ENCODE measurements at regions not wholly inside any gene's neighbourhood (a gene's known extent, or its start where the extent isn't known, plus 50 kb on each side); places are given as distances from the start of the nearest gene placed in this dataset.

- no peaks in the 10 kb centered on the region for H3K27me3 Mint-ChIP-seq
- no peaks in the 10 kb centered on the region for H3K36me3 Mint-ChIP-seq
- H3K9me3 Mint-ChIP-seq, result no peaks in the 10 kb centered on the region
- H3K4me3 Mint-ChIP-seq, result no peak overlapping the region
- no peak overlapping the region for H3K27ac Mint-ChIP-seq
- no peaks in the 10 kb centered on the region for H3K4me1 Mint-ChIP-seq
- POLR2A ChIA-PET, result no interaction called here
- ATAC-seq (ENCODE audit: low read depth) (no peak), DNase-seq (no peak)
Observed at GRCh38 chr12:39006286-39006685, 100.9 kb upstream of the CPNE8 start.

GRCh38 chr12:39005671-39006070 is 100.3 kb upstream of the CPNE8 start:
- no peak for DNase-seq
- Mint-ChIP-seq H3K27ac (no peak overlapping the region), H3K9me3 (no peaks in the 10 kb centered on the region), H3K36me3 (no peaks in the 10 kb centered on the region), H3K4me1 (no peaks in the 10 kb centered on the region), H3K27me3 (no peaks in the 10 kb centered on the region), H3K4me3 (no peak overlapping the region)
- ATAC-seq (ENCODE audit: low read depth), result no peak
- POLR2A ChIA-PET, result no interaction called here

- no peak for ATAC-seq (ENCODE audit: low read depth)
- Mint-ChIP-seq H3K27me3 (no peaks in the 10 kb centered on the region), H3K4me3 (no peak overlapping the region), H3K27ac (no peak overlapping the region), H3K36me3 (no peaks in the 10 kb centered on the region), H3K9me3 (no peaks in the 10 kb centered on the region), H3K4me1 (no peaks in the 10 kb centered on the region)
- POLR2A ChIA-PET, result no interaction called here
- DNase-seq, result no peak
Observed at GRCh38 chr12:39003541-39004155, 98.3 kb upstream of the CPNE8 start.

GRCh38 chr12:39000370-39000769 is 95.0 kb upstream of the CPNE8 start:
- no peaks in the 10 kb centered on the region for H3K36me3 Mint-ChIP-seq
- H3K9me3 Mint-ChIP-seq, result no peaks in the 10 kb centered on the region

GRCh38 chr12:38998887-38999482 is 93.6 kb upstream of the CPNE8 start:
- DNase-seq (no peak), ATAC-seq (ENCODE audit: low read depth) (no peak)
- H3K36me3 Mint-ChIP-seq, result no peaks in the 10 kb centered on the region
- H3K9me3 Mint-ChIP-seq, result no peaks in the 10 kb centered on the region
- H3K27ac Mint-ChIP-seq, result no peak overlapping the region
- H3K4me3 Mint-ChIP-seq, result no peak overlapping the region
- POLR2A ChIA-PET, result no interaction called here
- no peaks in the 10 kb centered on the region for H3K4me1 Mint-ChIP-seq
- H3K27me3 Mint-ChIP-seq, result no peaks in the 10 kb centered on the region

More at GRCh38 chr12:39000370-39000769, 95.0 kb upstream of the CPNE8 start:
- no peaks in the 10 kb centered on the region for H3K4me1 Mint-ChIP-seq
- H3K4me3 Mint-ChIP-seq, result no peak overlapping the region
- no peaks in the 10 kb centered on the region for H3K27me3 Mint-ChIP-seq
- POLR2A ChIA-PET, result no interaction called here
- ATAC-seq (ENCODE audit: low read depth) (no peak), DNase-seq (no peak)
- no peak overlapping the region for H3K27ac Mint-ChIP-seq

- no peak for ATAC-seq (ENCODE audit: low read depth)
- Mint-ChIP-seq H3K36me3 (no peaks in the 10 kb centered on the region), H3K4me1 (no peaks in the 10 kb centered on the region), H3K4me3 (no peak overlapping the region), H3K9me3 (peaks cover 2% of the 10 kb centered on the region), H3K27ac (no peak overlapping the region), H3K27me3 (no peaks in the 10 kb centered on the region)
- POLR2A ChIA-PET, result no interaction called here
- DNase-seq, result no peak
Observed at GRCh38 chr12:38995249-38995648, 89.9 kb upstream of the CPNE8 start.

- DNase-seq (no peak), ATAC-seq (ENCODE audit: low read depth) (no peak)
- Mint-ChIP-seq H3K36me3 (no peaks in the 10 kb centered on the region), H3K4me1 (no peaks in the 10 kb centered on the region), H3K27ac (no peak overlapping the region), H3K9me3 (peaks cover 12% of the 10 kb centered on the region), H3K4me3 (no peak overlapping the region), H3K27me3 (no peaks in the 10 kb centered on the region)
- POLR2A ChIA-PET, result no interaction called here
Observed at GRCh38 chr12:38985961-38986360, 80.6 kb upstream of the CPNE8 start.

- DNase-seq (no peak), ATAC-seq (ENCODE audit: low read depth) (no peak)
- Mint-ChIP-seq H3K9me3 (peaks cover 12% of the 10 kb centered on the region), H3K4me1 (no peaks in the 10 kb centered on the region), H3K36me3 (no peaks in the 10 kb centered on the region), H3K4me3 (no peak overlapping the region), H3K27me3 (no peaks in the 10 kb centered on the region), H3K27ac (no peak overlapping the region)
- POLR2A ChIA-PET, result no interaction called here
Observed at GRCh38 chr12:38984388-38984787, 79.0 kb upstream of the CPNE8 start.

GRCh38 chr12:38983117-38983571 is 77.8 kb upstream of the CPNE8 start:
- DNase-seq (no peak), ATAC-seq (ENCODE audit: low read depth) (no peak)
- Mint-ChIP-seq H3K27me3 (no peaks in the 10 kb centered on the region), H3K9me3 (peaks cover 12% of the 10 kb centered on the region), H3K36me3 (no peaks in the 10 kb centered on the region), H3K4me1 (no peaks in the 10 kb centered on the region), H3K27ac (no peak overlapping the region), H3K4me3 (no peak overlapping the region)
- POLR2A ChIA-PET, result no interaction called here

GRCh38 chr12:38977132-38977531 is 71.7 kb upstream of the CPNE8 start:
- Mint-ChIP-seq H3K4me1 (no peaks in the 10 kb centered on the region), H3K9me3 (peaks cover 7% of the 10 kb centered on the region), H3K27me3 (no peaks in the 10 kb centered on the region), H3K4me3 (no peak overlapping the region), H3K27ac (no peak overlapping the region), H3K36me3 (no peaks in the 10 kb centered on the region)
- DNase-seq (no peak), ATAC-seq (ENCODE audit: low read depth) (no peak)
- POLR2A ChIA-PET, result no interaction called here

- POLR2A ChIA-PET, result no interaction called here
- Mint-ChIP-seq H3K4me1 (no peaks in the 10 kb centered on the region), H3K36me3 (no peaks in the 10 kb centered on the region), H3K27ac (no peak overlapping the region), H3K4me3 (no peak overlapping the region), H3K9me3 (peaks cover 11% of the 10 kb centered on the region), H3K27me3 (no peaks in the 10 kb centered on the region)
- DNase-seq (no peak), ATAC-seq (ENCODE audit: low read depth) (no peak)
Observed at GRCh38 chr12:38969706-38970105, 64.3 kb upstream of the CPNE8 start.

GRCh38 chr12:38961683-38962082 is 56.3 kb upstream of the CPNE8 start:
- ATAC-seq (ENCODE audit: low read depth) (no peak), DNase-seq (no peak)
- H3K27ac Mint-ChIP-seq, result no peak overlapping the region
- H3K4me3 Mint-ChIP-seq, result no peak overlapping the region
- no peaks in the 10 kb centered on the region for H3K4me1 Mint-ChIP-seq
- peaks cover 2% of the 10 kb centered on the region for H3K9me3 Mint-ChIP-seq
- H3K36me3 Mint-ChIP-seq, result no peaks in the 10 kb centered on the region
- POLR2A ChIA-PET, result no interaction called here
- no peaks in the 10 kb centered on the region for H3K27me3 Mint-ChIP-seq

- no peak overlapping the region for H3K27ac Mint-ChIP-seq
- POLR2A ChIA-PET, result no interaction called here
- no peaks in the 10 kb centered on the region for H3K36me3 Mint-ChIP-seq
- no peaks in the 10 kb centered on the region for H3K27me3 Mint-ChIP-seq
- H3K4me1 Mint-ChIP-seq, result no peaks in the 10 kb centered on the region
- peaks cover 2% of the 10 kb centered on the region for H3K9me3 Mint-ChIP-seq
- H3K4me3 Mint-ChIP-seq, result no peak overlapping the region
- ATAC-seq (ENCODE audit: low read depth), result no peak
- no peak for DNase-seq
Observed at GRCh38 chr12:38961012-38961411, 55.6 kb upstream of the CPNE8 start.

- Mint-ChIP-seq H3K4me3 (no peak overlapping the region), H3K27me3 (no peaks in the 10 kb centered on the region), H3K4me1 (no peaks in the 10 kb centered on the region), H3K9me3 (peaks cover 5% of the 10 kb centered on the region), H3K36me3 (no peaks in the 10 kb centered on the region), H3K27ac (no peak overlapping the region)
- DNase-seq (no peak), ATAC-seq (ENCODE audit: low read depth) (no peak)
- POLR2A ChIA-PET, result no interaction called here
Observed at GRCh38 chr12:38956337-38956736, 50.9 kb upstream of the CPNE8 start.

Measured in activated naive CD8-positive, alpha-beta T cell treated with anti-CD3 and anti-CD28 coated beads, Interleukin-2, amount 10 ng/mL, durations not matched to agents 7 days and 5 days (primary cell).